GM12878 (cell line): ENCODE measurements at regions not wholly inside any gene's neighbourhood (a gene's known extent, or its start where the extent isn't known, plus 50 kb on each side); places are given as distances from the start of the nearest gene placed in this dataset.
A peak's percentile ranks its signal among the peaks of the same experiment; 100 is the strongest.

Experiments
- BHLHE40 ChIP-seq, 2 experiments: fragments of 450-650 bp in 1 of 2; IDR thresholded peaks; 2 replicates each; pipeline ENCODE4 v1.6.1; 2011 to 2017; ENCODE audit warnings: low read depth in 2 of 2, borderline replicate concordance in 1 of 2, improper control_type of control experiment in 1 of 2, low read length in 1 of 2, mild to moderate bottlenecking in 1 of 2
- CHD1 ChIP-seq: IDR thresholded peaks from 2 replicates; pipeline ENCODE4 v1.6.1; 2012; ENCODE audit warnings: low read depth, low read length, improper control_type of control experiment
- CREM ChIP-seq: IDR thresholded peaks from 2 replicates; pipeline ENCODE4 v1.6.1; 2014; ENCODE audit warnings: antibody characterized with exemption, low read depth
- DPF2 ChIP-seq: fragments of 450-650 bp; IDR thresholded peaks from 2 replicates; pipeline ENCODE4 v1.6.1; 2017; ENCODE audit warnings: mild to moderate bottlenecking
- GABPA ChIP-seq: IDR thresholded peaks from 2 replicates; pipeline ENCODE4 v1.6.1; 2014; ENCODE audit warnings: antibody characterized with exemption, low read depth, mild to moderate bottlenecking, inconsistent platforms
- GATAD2B ChIP-seq: fragments of 450-650 bp; conservative IDR thresholded peaks from 2 replicates; pipeline ENCODE4 v1.6.1; 2017; ENCODE audit warnings: low read depth, mild to moderate bottlenecking, moderate library complexity
- IKZF1 ChIP-seq: fragments of 450-650 bp; conservative IDR thresholded peaks from 2 replicates; pipeline ENCODE4 v1.6.1; 2017; ENCODE audit warnings: antibody characterized with exemption, mild to moderate bottlenecking
- IKZF2 ChIP-seq, 2 experiments: fragments of 450-650 bp; IDR thresholded peaks; 2 replicates each; pipeline ENCODE4 v1.6.1; 2017; ENCODE audit warnings: mild to moderate bottlenecking in 2 of 2, moderate library complexity in 2 of 2
- LARP7 ChIP-seq: fragments of 450-650 bp; IDR thresholded peaks from 2 replicates; pipeline ENCODE4 v1.6.1; 2017; ENCODE audit warnings: mild to moderate bottlenecking
- MLLT1 ChIP-seq: fragments of 450-650 bp; IDR thresholded peaks from 2 replicates; pipeline ENCODE4 v1.6.1; 2016; ENCODE audit warnings: mild to moderate bottlenecking
- MTA2 ChIP-seq: fragments of 450-650 bp; IDR thresholded peaks from 2 replicates; pipeline ENCODE4 v1.6.1; 2016; ENCODE audit warnings: low read depth, mild to moderate bottlenecking, moderate library complexity
- MXI1 ChIP-seq: fragments of 150-350 bp; IDR thresholded peaks from 2 replicates; pipeline ENCODE4 v1.6.1; 2011; ENCODE audit warnings: low read depth, mild to moderate bottlenecking, inconsistent platforms, low read length, improper control_type of control experiment
- NR2C2 ChIP-seq: IDR thresholded peaks from 2 replicates; pipeline ENCODE4 v1.6.1; 2011; ENCODE audit warnings: borderline replicate concordance, low read depth; ENCODE audit not compliant: control insufficient read depth, insufficient read length
- PAX8 ChIP-seq: fragments of 450-650 bp; IDR thresholded peaks from 2 replicates; pipeline ENCODE4 v1.6.1; 2017; ENCODE audit warnings: mild to moderate bottlenecking, moderate library complexity
- RCOR1 ChIP-seq: conservative IDR thresholded peaks from 2 replicates; pipeline ENCODE4 v1.6.1; 2012; ENCODE audit warnings: low read depth, low read length, improper control_type of control experiment
- RELA ChIP-seq: fragments of 450-650 bp; IDR thresholded peaks from 2 replicates; pipeline ENCODE4 v1.8.0; 2014; ENCODE audit warnings: borderline replicate concordance; ENCODE audit not compliant: partially characterized antibody
- RFX5 ChIP-seq: IDR thresholded peaks from 2 replicates; pipeline ENCODE4 v1.6.1; 2011; ENCODE audit warnings: low read depth, low read length, improper control_type of control experiment
- SKIL ChIP-seq: fragments of 450-650 bp; IDR thresholded peaks from 2 replicates; pipeline ENCODE4 v1.6.1; 2017; ENCODE audit warnings: mild to moderate bottlenecking, low read depth, inconsistent platforms; ENCODE audit not compliant: poor library complexity, severe bottlenecking
- SMAD1 ChIP-seq: fragments of 450-650 bp; IDR thresholded peaks from 2 replicates; pipeline ENCODE4 v1.6.1; 2018; ENCODE audit warnings: mild to moderate bottlenecking, low read depth; ENCODE audit not compliant: partially characterized antibody
- SMC3 ChIP-seq: IDR thresholded peaks from 2 replicates; pipeline ENCODE4 v1.6.1; 2011; ENCODE audit warnings: low read length, improper control_type of control experiment, borderline replicate concordance
- SPI1 ChIP-seq: IDR thresholded peaks from 2 replicates; pipeline ENCODE4 v1.6.1; 2011; ENCODE audit warnings: low read depth, mild to moderate bottlenecking, low read length, moderate library complexity, borderline replicate concordance; ENCODE audit not compliant: insufficient read depth
- TCF3 ChIP-seq: IDR thresholded peaks from 2 replicates; pipeline ENCODE4 v1.6.1; 2012; ENCODE audit warnings: low read depth, mild to moderate bottlenecking, low read length, borderline replicate concordance; ENCODE audit not compliant: insufficient read depth
- ZNF384 ChIP-seq: IDR thresholded peaks from 2 replicates; pipeline ENCODE4 v1.6.1; 2012; ENCODE audit warnings: low read depth, mild to moderate bottlenecking, low read length, improper control_type of control experiment, borderline replicate concordance
- ZNF622 ChIP-seq: fragments of 450-650 bp; IDR thresholded peaks from 2 replicates; pipeline ENCODE4 v1.6.1; 2017; ENCODE audit warnings: mild to moderate bottlenecking, inconsistent platforms

DNA sequence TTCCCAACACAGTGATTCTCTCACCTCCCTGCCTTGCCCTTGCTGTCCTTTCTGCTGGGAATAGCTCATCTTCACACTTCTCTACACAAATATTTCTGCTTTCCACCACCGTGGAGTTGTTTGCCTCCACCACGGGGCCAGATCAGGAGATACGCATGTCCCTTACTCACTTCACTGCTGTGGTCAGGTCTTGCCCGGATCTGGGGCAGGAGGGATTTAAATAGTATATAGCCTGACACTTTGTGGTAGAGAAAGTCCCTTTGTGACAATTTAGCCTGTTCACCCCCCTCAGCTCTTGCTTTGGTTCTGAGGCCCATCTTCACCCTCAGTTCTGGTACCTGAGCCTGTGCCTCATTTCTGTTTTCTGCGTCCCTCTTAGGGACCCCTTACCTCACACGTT lies 92.6 kb upstream of the PREP start (continued):
- TF ChIP-seq RELA (peak; percentile 72), RCOR1 (0 out of 2 replicates have a peak, but pooled peaks have one; percentile 47), NR2C2 (no peak), SMC3 (0 out of 2 replicates have a peak, but pooled peaks have one; percentile 9), MTA2 (peak; percentile 72; the same call in 1 of the 2 replicates), SKIL (no peak), CREM (peak; percentile 29; the same call in 1 of the 2 replicates), ZNF622 (no peak), TCF3 (no peak), GATAD2B (peak; percentile 39; the same call in 1 of the 2 replicates), MLLT1 (peak; percentile 56), PAX8 (no peak), IKZF1 (peak; percentile 81), SPI1 (no peak), DPF2 (peak; percentile 67), ZNF384 (no peak), MXI1 (0 out of 2 replicates have a peak, but pooled peaks have one; percentile 49), BHLHE40 (IDR thresholded peaks at IDR 0.05; ENCODE audit: borderline replicate concordance in 1 of 2, low read depth in 2 of 2, low read length in 1 of 2) (peak in 1 of 2 experiments; percentile 52; a peak in 1 of 4 replicates), GABPA (no peak), RFX5 (no peak), CHD1 (no peak), SMAD1 (no peak), LARP7 (no peak), IKZF2 (IDR thresholded peaks at IDR 0.05) (peak; percentile 83 to 89)
